ENCODE measurements at regions not wholly inside any gene's neighbourhood (a gene's known extent, or its start where the extent isn't known, plus 50 kb on each side); places are given as distances from the start of the nearest gene placed in this dataset.

DNA sequence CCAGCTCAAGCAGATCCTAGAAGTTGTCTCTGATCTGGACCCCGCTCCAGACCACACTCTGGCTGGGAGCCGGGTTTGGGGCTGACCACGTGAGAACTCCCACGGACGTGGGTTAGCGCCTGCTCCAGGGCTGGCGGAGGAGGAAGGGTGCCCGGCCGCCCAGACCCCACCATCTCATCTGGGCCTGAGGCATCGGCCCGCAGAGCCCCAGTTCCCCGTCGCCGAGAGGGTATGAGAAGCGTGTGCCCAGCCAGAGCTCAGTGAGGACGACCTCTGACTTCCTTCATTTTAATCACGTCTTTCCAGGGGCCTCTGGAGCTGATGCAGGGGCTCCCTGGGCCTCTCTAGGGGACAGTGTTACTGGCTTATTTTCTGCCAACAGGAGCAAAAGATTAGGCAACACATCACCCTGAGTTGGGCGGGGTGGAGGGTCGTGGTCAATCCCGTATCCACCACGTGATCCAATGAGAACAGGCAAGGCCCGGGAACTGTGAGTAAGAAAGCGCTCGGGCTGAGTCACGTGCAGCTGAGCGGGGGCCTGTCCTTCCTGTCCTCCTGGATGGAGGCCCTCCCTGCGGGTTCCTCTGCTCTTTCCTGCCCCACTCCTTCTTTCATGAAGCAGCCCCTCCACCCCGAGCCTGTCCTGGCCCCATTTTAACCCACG is 81.1 kb downstream of the SIK1 start:
- ATAC-seq (ENCODE audit: low read depth) (no peak), DNase-seq (no peak)
- Histone ChIP-seq H3K36me3 (replicated peaks in 1 of 2; ENCODE audit: control extremely low read depth in 1 of 2, control insufficient read depth in 1 of 2, extremely low read depth in 1 of 2, insufficient read depth in 2 of 2, low read length in 1 of 2) (no peaks in the 10 kb centered on the region), H3K9me3 (ENCODE audit: control extremely low read depth in 1 of 3, control insufficient read depth in 2 of 3, insufficient read depth in 1 of 3, low read length in 2 of 3) (peaks cover 0 to 5% (median 0%) of the 10 kb centered on the region in 3 donors), H3K27me3 (replicated peaks in 1 of 4; ENCODE audit: control extremely low read depth in 1 of 4, control insufficient read depth in 3 of 4, insufficient read depth in 4 of 4, low read length in 3 of 4) (no peaks in the 10 kb centered on the region), H3K79me2 (ENCODE audit: control insufficient read depth, insufficient read depth, low read length) (no peaks in the 10 kb centered on the region), H3K4me2 (replicated peaks; ENCODE audit: low read depth, low read length, poor library complexity, severe bottlenecking) (no peak overlapping the region), H3K27ac (ENCODE audit: low read length in 2 of 2) (no peak overlapping the region), H3K4me1 (ENCODE audit: control insufficient read depth in 2 of 2, insufficient read depth in 2 of 2, low read length in 2 of 2) (peaks cover 0 to 3% of the 10 kb centered on the region in 2 donors), H2AFZ (ENCODE audit: insufficient read depth, low read depth, low read length, poor library complexity, severe bottlenecking) (no peak overlapping the region), H3K9ac (ENCODE audit: low read length) (no peak overlapping the region), H4K20me1 (ENCODE audit: control insufficient read depth, insufficient read depth, low read length, poor library complexity, severe bottlenecking) (no peaks in the 10 kb centered on the region), H3K4me3 (ENCODE audit: control extremely low read depth in 1 of 5, extremely low read depth in 1 of 5, insufficient read depth in 1 of 5, low read depth in 2 of 5, low read length in 4 of 5) (no peak overlapping the region)
- Mint-ChIP-seq H3K27me3 (no peaks in the 10 kb centered on the region), H3K4me1 (peaks cover 3% of the 10 kb centered on the region), H3K9me3 (ENCODE audit: insufficient read depth) (no peaks in the 10 kb centered on the region), H3K27ac (no peak overlapping the region), H3K4me3 (no peak overlapping the region)
- no peak for TF ChIP-seq EZH2 (IDR thresholded peaks at IDR 0.05; ENCODE audit: borderline replicate concordance, insufficient read depth, low read depth, low read length, poor library complexity, severe bottlenecking)
- TF ChIP-seq, protein P1, sequence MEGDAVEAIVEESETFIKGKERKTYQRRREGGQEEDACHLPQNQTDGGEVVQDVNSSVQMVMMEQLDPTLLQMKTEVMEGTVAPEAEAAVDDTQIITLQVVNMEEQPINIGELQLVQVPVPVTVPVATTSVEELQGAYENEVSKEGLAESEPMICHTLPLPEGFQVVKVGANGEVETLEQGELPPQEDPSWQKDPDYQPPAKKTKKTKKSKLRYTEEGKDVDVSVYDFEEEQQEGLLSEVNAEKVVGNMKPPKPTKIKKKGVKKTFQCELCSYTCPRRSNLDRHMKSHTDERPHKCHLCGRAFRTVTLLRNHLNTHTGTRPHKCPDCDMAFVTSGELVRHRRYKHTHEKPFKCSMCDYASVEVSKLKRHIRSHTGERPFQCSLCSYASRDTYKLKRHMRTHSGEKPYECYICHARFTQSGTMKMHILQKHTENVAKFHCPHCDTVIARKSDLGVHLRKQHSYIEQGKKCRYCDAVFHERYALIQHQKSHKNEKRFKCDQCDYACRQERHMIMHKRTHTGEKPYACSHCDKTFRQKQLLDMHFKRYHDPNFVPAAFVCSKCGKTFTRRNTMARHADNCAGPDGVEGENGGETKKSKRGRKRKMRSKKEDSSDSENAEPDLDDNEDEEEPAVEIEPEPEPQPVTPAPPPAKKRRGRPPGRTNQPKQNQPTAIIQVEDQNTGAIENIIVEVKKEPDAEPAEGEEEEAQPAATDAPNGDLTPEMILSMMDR (IDR thresholded peaks at IDR 0.05), result no peak
- POLR2A ChIA-PET, result no interaction called here
- WGBS (ENCODE audit: insufficient coverage), result 84% methylated on average over 29 of the region's 29 CpGs
- CTCF ChIA-PET, result interaction anchor here (0.9 kb wide), 1 partner anchor 13 kb away, joined by 3 read pairs; no protein-coding TSS in a partner anchor
- intact Hi-C loops (cut with micrococcal nuclease), result no loop called here

DNA sequence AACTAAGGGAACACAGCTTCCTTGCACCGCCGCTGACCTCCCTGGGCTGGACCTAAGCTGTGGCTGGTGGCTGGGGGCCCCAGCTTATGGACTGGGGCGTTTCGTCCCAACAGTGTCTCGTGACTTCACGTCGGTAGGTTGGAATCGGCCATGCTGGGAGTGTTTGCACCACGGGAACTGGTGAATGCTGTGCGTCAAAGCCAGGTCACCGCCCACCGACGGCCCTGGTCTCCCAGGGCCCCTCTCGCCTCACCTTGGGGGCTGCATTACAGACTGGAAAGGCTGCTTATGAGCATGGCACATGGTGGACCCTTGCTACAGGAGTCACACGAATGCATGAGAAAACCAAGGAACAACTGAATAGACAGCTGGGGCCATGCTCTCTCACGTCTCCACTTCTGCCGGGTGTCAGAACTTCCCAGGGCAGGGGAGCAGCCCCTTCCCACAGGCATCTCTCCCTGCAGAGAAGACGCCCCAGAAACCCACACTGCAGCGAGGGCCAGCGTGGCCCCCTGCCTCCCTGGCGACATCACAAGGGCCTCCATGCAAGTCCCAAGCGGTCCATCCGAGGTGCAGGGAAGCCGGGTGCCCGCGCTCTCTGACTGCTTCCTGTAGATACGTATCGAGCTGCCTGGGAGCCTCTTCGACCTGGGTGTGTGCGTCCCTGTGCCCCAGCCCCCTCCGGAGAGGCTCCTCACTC is 81.7 kb downstream of the SIK1 start:
- ATAC-seq (ENCODE audit: low read depth) (no peak), DNase-seq (no peak)
- Mint-ChIP-seq H3K4me3 (no peak overlapping the region), H3K27ac (no peak overlapping the region), H3K27me3 (no peaks in the 10 kb centered on the region), H3K9me3 (ENCODE audit: insufficient read depth) (no peaks in the 10 kb centered on the region), H3K4me1 (peaks cover 3% of the 10 kb centered on the region)
- no peak for TF ChIP-seq EZH2 (IDR thresholded peaks at IDR 0.05; ENCODE audit: borderline replicate concordance, insufficient read depth, low read depth, low read length, poor library complexity, severe bottlenecking)
- TF ChIP-seq, protein P1 (IDR thresholded peaks at IDR 0.05), result no peak
- no peaks in the 10 kb centered on the region for H4K20me1 ChIP-seq (ENCODE audit: control insufficient read depth, insufficient read depth, low read length, poor library complexity, severe bottlenecking)
- H2AFZ ChIP-seq (ENCODE audit: insufficient read depth, low read depth, low read length, poor library complexity, severe bottlenecking), result no peak overlapping the region
- H3K27ac ChIP-seq (ENCODE audit: low read length in 2 of 2), result no peak overlapping the region
- intact Hi-C loops (cut with micrococcal nuclease), result no loop called here
- H3K79me2 ChIP-seq (ENCODE audit: control insufficient read depth, insufficient read depth, low read length), result no peaks in the 10 kb centered on the region
- H3K4me2 ChIP-seq (replicated peaks; ENCODE audit: low read depth, low read length, poor library complexity, severe bottlenecking), result no peak overlapping the region
- 93% methylated on average over 31 of the region's 31 CpGs for WGBS (ENCODE audit: insufficient coverage)
- H3K4me1 ChIP-seq (ENCODE audit: control insufficient read depth in 2 of 2, insufficient read depth in 2 of 2, low read length in 2 of 2), result peaks cover 0 to 3% of the 10 kb centered on the region in 2 donors
- H3K9me3 ChIP-seq (ENCODE audit: control extremely low read depth in 1 of 3, control insufficient read depth in 2 of 3, insufficient read depth in 1 of 3, low read length in 2 of 3), result peaks cover 0 to 5% (median 0%) of the 10 kb centered on the region in 3 donors
- no peaks in the 10 kb centered on the region for H3K27me3 ChIP-seq (replicated peaks in 1 of 4; ENCODE audit: control extremely low read depth in 1 of 4, control insufficient read depth in 3 of 4, insufficient read depth in 4 of 4, low read length in 3 of 4)
- ChIA-PET CTCF (interaction anchor here (0.9 kb wide), 1 partner anchor 14 kb away, joined by 3 read pairs; no protein-coding TSS in a partner anchor), POLR2A (no interaction called here)
- no peak overlapping the region for H3K9ac ChIP-seq (ENCODE audit: low read length)
- H3K4me3 ChIP-seq (ENCODE audit: control extremely low read depth in 1 of 5, extremely low read depth in 1 of 5, insufficient read depth in 1 of 5, low read depth in 2 of 5, low read length in 4 of 5), result no peak overlapping the region
- H3K36me3 ChIP-seq (replicated peaks in 1 of 2; ENCODE audit: control extremely low read depth in 1 of 2, control insufficient read depth in 1 of 2, extremely low read depth in 1 of 2, insufficient read depth in 2 of 2, low read length in 1 of 2), result no peaks in the 10 kb centered on the region

Data from B cell (primary cell).